ENCODE measurements at regions not wholly inside any gene's neighbourhood (a gene's known extent, or its start where the extent isn't known, plus 50 kb on each side); places are given as distances from the start of the nearest gene placed in this dataset.

- no peaks in the 10 kb centered on the region for H3K9me3 ChIP-seq (ENCODE audit: control insufficient read depth, low read length)
- H3K27me3 ChIP-seq (replicated peaks; ENCODE audit: control insufficient read depth, insufficient read depth, low read length) = peaks cover 22% of the 10 kb centered on the region
- H3K36me3 ChIP-seq (ENCODE audit: control insufficient read depth, insufficient read depth, low read length, severe bottlenecking) = no peaks in the 10 kb centered on the region
- H3K9ac ChIP-seq (ENCODE audit: low read length) = no peak overlapping the region
- DNase-seq (ENCODE audit: low read depth) = no peak
- no peak overlapping the region for H3K4me3 ChIP-seq (ENCODE audit: low read length)
- H3K4me1 ChIP-seq (ENCODE audit: control insufficient read depth, insufficient read depth, low read length) = no peaks in the 10 kb centered on the region
These were observed 151.6 kb upstream of the MAP1B start for GRCh38 chr5:71955723-71956122.

DNA sequence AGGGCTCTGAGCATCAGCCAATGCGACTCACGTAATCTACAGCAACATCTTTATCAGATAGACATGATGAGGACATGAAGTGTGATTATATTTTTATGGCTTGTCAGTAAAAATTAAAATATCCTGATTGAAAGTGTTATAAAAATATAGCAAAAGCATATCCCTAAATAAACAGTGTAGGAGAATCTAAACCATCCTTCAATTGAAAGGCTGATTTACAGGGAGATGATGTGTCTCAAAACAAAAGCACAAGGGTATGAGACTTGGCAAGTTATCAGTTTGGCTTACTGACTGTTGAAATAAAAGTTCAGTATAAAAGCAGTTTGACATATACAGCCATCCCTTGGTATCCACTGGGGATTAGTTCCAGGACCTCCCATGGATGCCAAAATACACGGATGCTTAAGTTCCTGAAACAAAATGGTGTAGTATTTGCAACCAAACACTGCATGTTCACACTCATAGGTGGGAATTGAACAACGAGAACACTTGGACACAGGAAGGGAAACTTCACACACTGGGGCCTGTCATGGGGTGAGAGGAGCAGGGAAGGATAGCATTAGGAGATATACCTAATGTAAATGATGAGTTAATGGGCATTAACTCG lies 149.9 kb upstream of the MAP1B start:
- Histone ChIP-seq H3K9ac (ENCODE audit: low read length) (no peak overlapping the region), H3K4me1 (ENCODE audit: control insufficient read depth, insufficient read depth, low read length) (no peaks in the 10 kb centered on the region), H3K36me3 (ENCODE audit: control insufficient read depth, insufficient read depth, low read length, severe bottlenecking) (no peaks in the 10 kb centered on the region), H3K4me3 (ENCODE audit: low read length) (no peak overlapping the region), H3K27me3 (replicated peaks; ENCODE audit: control insufficient read depth, insufficient read depth, low read length) (peaks cover 22% of the 10 kb centered on the region), H3K9me3 (ENCODE audit: control insufficient read depth, low read length) (no peaks in the 10 kb centered on the region)
- peak; percentile 19 for DNase-seq (ENCODE audit: low read depth)

- no peak for DNase-seq (ENCODE audit: low read depth)
- Histone ChIP-seq H3K9me3 (ENCODE audit: control insufficient read depth, low read length) (no peaks in the 10 kb centered on the region), H3K4me1 (ENCODE audit: control insufficient read depth, insufficient read depth, low read length) (no peaks in the 10 kb centered on the region), H3K36me3 (ENCODE audit: control insufficient read depth, insufficient read depth, low read length, severe bottlenecking) (no peaks in the 10 kb centered on the region), H3K9ac (ENCODE audit: low read length) (no peak overlapping the region), H3K4me3 (ENCODE audit: low read length) (no peak overlapping the region), H3K27me3 (replicated peaks; ENCODE audit: control insufficient read depth, insufficient read depth, low read length) (peaks cover 4% of the 10 kb centered on the region)
These were observed 147.1 kb upstream of the MAP1B start for GRCh38 chr5:71960195-71960594.

- DNase-seq (ENCODE audit: low read depth) = no peak
- no peak overlapping the region for H3K4me3 ChIP-seq (ENCODE audit: low read length)
- no peak overlapping the region for H3K9ac ChIP-seq (ENCODE audit: low read length)
- peaks cover 8% of the 10 kb centered on the region for H3K27me3 ChIP-seq (replicated peaks; ENCODE audit: control insufficient read depth, insufficient read depth, low read length)
- H3K36me3 ChIP-seq (ENCODE audit: control insufficient read depth, insufficient read depth, low read length, severe bottlenecking) = no peaks in the 10 kb centered on the region
- H3K9me3 ChIP-seq (ENCODE audit: control insufficient read depth, low read length) = no peaks in the 10 kb centered on the region
- no peaks in the 10 kb centered on the region for H3K4me1 ChIP-seq (ENCODE audit: control insufficient read depth, insufficient read depth, low read length)
These were observed 145.5 kb upstream of the MAP1B start for GRCh38 chr5:71961786-71962185.

DNA sequence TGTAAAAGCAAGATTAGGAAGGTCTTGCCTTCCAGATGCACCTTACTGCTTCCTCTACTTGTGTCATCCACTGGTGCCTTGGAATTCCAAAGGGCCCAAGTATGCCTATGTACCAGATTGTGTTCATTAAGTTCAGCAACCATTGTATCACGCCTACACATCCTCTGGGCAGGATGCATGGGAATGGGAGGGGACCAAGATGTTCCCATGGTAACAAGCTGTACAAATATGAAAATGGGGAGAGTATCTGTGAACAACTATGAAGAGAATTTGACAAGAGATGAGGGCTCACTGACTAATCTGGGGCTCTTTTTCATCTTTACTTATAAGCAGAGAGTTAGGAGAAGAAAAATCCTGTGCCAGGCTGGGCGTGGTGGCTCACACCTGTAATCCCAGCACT lies 137.8 kb upstream of the MAP1B start:
- DNase-seq (ENCODE audit: low read depth) = peak; percentile 30
- Histone ChIP-seq H3K4me3 (ENCODE audit: low read length) (no peak overlapping the region), H3K36me3 (ENCODE audit: control insufficient read depth, insufficient read depth, low read length, severe bottlenecking) (no peaks in the 10 kb centered on the region), H3K27me3 (replicated peaks; ENCODE audit: control insufficient read depth, insufficient read depth, low read length) (peaks cover 8% of the 10 kb centered on the region), H3K9me3 (ENCODE audit: control insufficient read depth, low read length) (no peaks in the 10 kb centered on the region), H3K9ac (ENCODE audit: low read length) (no peak overlapping the region), H3K4me1 (ENCODE audit: control insufficient read depth, insufficient read depth, low read length) (peaks cover 26% of the 10 kb centered on the region)

- Histone ChIP-seq H3K27me3 (replicated peaks; ENCODE audit: control insufficient read depth, insufficient read depth, low read length) (no peaks in the 10 kb centered on the region), H3K9ac (ENCODE audit: low read length) (no peak overlapping the region), H3K4me1 (ENCODE audit: control insufficient read depth, insufficient read depth, low read length) (peaks cover 50% of the 10 kb centered on the region), H3K4me3 (ENCODE audit: low read length) (no peak overlapping the region), H3K9me3 (ENCODE audit: control insufficient read depth, low read length) (no peaks in the 10 kb centered on the region), H3K36me3 (ENCODE audit: control insufficient read depth, insufficient read depth, low read length, severe bottlenecking) (no peaks in the 10 kb centered on the region)
- no peak for DNase-seq (ENCODE audit: low read depth)
These were observed 135.4 kb upstream of the MAP1B start for GRCh38 chr5:71971862-71972261.

- H3K36me3 ChIP-seq (ENCODE audit: control insufficient read depth, insufficient read depth, low read length, severe bottlenecking) = no peaks in the 10 kb centered on the region
These were observed 134.3 kb upstream of the MAP1B start for GRCh38 chr5:71972777-71973473.

DNA sequence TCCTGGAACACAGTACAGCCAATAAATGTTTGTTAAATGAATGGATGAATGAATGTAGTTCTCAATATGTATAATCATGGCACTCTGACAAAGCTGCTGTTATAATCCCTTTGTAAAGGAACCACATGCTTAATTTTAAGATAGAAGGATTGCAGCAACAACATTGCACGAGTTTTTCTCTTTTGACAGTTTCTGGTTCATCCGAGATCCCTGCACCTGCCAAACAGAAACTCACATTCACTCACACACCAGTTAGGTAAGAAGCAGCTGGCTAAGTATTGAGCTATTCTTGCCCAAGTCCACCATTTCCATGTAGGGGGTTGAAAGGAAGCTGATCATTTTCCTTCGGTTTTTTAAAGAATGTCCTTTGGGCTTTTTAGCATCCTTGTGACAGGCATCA lies 133.7 kb upstream of the MAP1B start:
- no peaks in the 10 kb centered on the region for H3K36me3 ChIP-seq (ENCODE audit: control insufficient read depth, insufficient read depth, low read length, severe bottlenecking)
- H3K4me1 ChIP-seq (ENCODE audit: control insufficient read depth, insufficient read depth, low read length) = peaks cover 63% of the 10 kb centered on the region
- H3K9me3 ChIP-seq (ENCODE audit: control insufficient read depth, low read length) = no peaks in the 10 kb centered on the region

More at GRCh38 chr5:71972777-71973473, 134.3 kb upstream of the MAP1B start:
- Histone ChIP-seq H3K27me3 (replicated peaks; ENCODE audit: control insufficient read depth, insufficient read depth, low read length) (no peaks in the 10 kb centered on the region), H3K4me1 (ENCODE audit: control insufficient read depth, insufficient read depth, low read length) (peaks cover 61% of the 10 kb centered on the region), H3K4me3 (ENCODE audit: low read length) (no peak overlapping the region), H3K9ac (ENCODE audit: low read length) (peak overlapping the region; percentile 80), H3K9me3 (ENCODE audit: control insufficient read depth, low read length) (no peaks in the 10 kb centered on the region)
- no peak for DNase-seq (ENCODE audit: low read depth)

DNA sequence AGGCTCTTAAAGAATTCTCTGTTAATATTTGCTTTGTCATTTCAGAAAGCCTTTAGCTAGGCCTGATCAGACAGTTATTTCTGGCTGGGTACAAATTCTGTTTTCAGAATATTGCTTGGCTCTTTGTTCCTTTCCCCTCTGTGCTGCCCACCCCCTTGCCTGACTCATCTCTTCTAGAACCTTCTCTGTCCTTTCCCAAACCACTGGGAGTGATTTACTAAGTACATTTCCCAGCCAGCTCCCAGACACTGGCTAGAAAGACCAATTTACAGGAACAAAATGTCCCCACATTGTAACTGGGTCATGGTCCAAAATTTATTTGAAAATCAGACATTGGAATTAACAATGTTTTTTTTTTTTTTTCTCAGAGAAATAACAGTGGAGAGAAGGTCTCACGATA lies 133.1 kb upstream of the MAP1B start:
- no peak overlapping the region for H3K4me3 ChIP-seq (ENCODE audit: low read length)
- H3K27me3 ChIP-seq (replicated peaks; ENCODE audit: control insufficient read depth, insufficient read depth, low read length) = no peaks in the 10 kb centered on the region
- DNase-seq (ENCODE audit: low read depth) = peak; percentile 21
- H3K9ac ChIP-seq (ENCODE audit: low read length) = peak overlapping the region; percentile 80
- H3K36me3 ChIP-seq (ENCODE audit: control insufficient read depth, insufficient read depth, low read length, severe bottlenecking) = no peaks in the 10 kb centered on the region
- no peaks in the 10 kb centered on the region for H3K9me3 ChIP-seq (ENCODE audit: control insufficient read depth, low read length)
- H3K4me1 ChIP-seq (ENCODE audit: control insufficient read depth, insufficient read depth, low read length) = peaks cover 63% of the 10 kb centered on the region

More for the DNA sequence above, 133.7 kb upstream of the MAP1B start:
- Histone ChIP-seq H3K27me3 (replicated peaks; ENCODE audit: control insufficient read depth, insufficient read depth, low read length) (no peaks in the 10 kb centered on the region), H3K9ac (ENCODE audit: low read length) (peak overlapping the region; percentile 80), H3K4me3 (ENCODE audit: low read length) (no peak overlapping the region)
- DNase-seq (ENCODE audit: low read depth) = no peak

DNA sequence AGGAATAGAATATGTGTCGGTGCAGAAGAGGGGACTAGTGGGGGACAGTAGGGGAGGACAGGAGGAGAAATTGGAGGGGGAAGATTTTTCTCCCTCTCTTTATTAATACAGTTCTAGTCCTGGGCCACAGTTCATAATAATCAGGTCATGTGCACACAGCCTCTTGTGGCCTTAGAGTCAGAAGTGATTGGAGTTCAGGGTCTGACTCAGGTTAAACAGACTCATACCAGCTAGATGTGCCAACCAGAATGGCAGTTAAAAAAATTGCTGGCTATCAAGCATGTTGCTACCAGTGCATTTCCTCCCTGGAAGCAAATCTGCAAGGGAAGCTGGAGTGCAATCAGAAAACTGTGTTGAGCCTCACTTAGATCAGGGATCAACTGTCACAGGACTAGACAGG lies 132.7 kb upstream of the MAP1B start:
- no peaks in the 10 kb centered on the region for H3K36me3 ChIP-seq (ENCODE audit: control insufficient read depth, insufficient read depth, low read length, severe bottlenecking)
- H3K27me3 ChIP-seq (replicated peaks; ENCODE audit: control insufficient read depth, insufficient read depth, low read length) = no peaks in the 10 kb centered on the region
- no peaks in the 10 kb centered on the region for H3K9me3 ChIP-seq (ENCODE audit: control insufficient read depth, low read length)
- peak overlapping the region; percentile 79 for H3K9ac ChIP-seq (ENCODE audit: low read length)
- DNase-seq (ENCODE audit: low read depth) = no peak
- H3K4me3 ChIP-seq (ENCODE audit: low read length) = no peak overlapping the region
- peaks cover 63% of the 10 kb centered on the region for H3K4me1 ChIP-seq (ENCODE audit: control insufficient read depth, insufficient read depth, low read length)

GRCh38 chr5:71976449-71976848 lies 130.8 kb upstream of the MAP1B start:
- Histone ChIP-seq H3K4me3 (ENCODE audit: low read length) (no peak overlapping the region), H3K36me3 (ENCODE audit: control insufficient read depth, insufficient read depth, low read length, severe bottlenecking) (no peaks in the 10 kb centered on the region), H3K9me3 (ENCODE audit: control insufficient read depth, low read length) (peaks cover 9% of the 10 kb centered on the region), H3K9ac (ENCODE audit: low read length) (no peak overlapping the region), H3K4me1 (ENCODE audit: control insufficient read depth, insufficient read depth, low read length) (peaks cover 63% of the 10 kb centered on the region), H3K27me3 (replicated peaks; ENCODE audit: control insufficient read depth, insufficient read depth, low read length) (no peaks in the 10 kb centered on the region)
- no peak for DNase-seq (ENCODE audit: low read depth)
